Endothelial cell of umbilical vein (primary cell): ENCODE measurements at regions not wholly inside any gene's neighbourhood (a gene's known extent, or its start where the extent isn't known, plus 50 kb on each side); places are given as distances from the start of the nearest gene placed in this dataset.

Experiments
- BruUV-seq: library from RNA; stranded (reverse); fragments of 400-500 nt; replicated peaks from 2 replicates; lab custom pipeline; 2021; lab: Mats Ljungman, UMichigan
- CTCF ChIA-PET: fragments of 300-600, 350-600 bp; sonication (Branson Sonifier 250); formaldehyde crosslinking; loops from one replicate; lab custom pipeline; 2021; ENCODE audit warnings: antibody characterized with exemption, inconsistent platforms; lab: Charles Lee
- POLR2A ChIA-PET: fragments of 300-600, 350-600 bp; sonication (Branson Sonifier 250); formaldehyde crosslinking; loops from one replicate; lab custom pipeline; 2021; ENCODE audit warnings: antibody characterized with exemption, inconsistent platforms; lab: Charles Lee
- DNase-seq: peaks from one replicate; pipeline ENCODE4 v3.0.0-alpha.2; 2011; ENCODE audit warnings: low read depth, low spot score
- FAIRE-seq: peaks from 2 replicates; lab custom pipeline; 2011; peaks lifted over from hg19 to GRCh38; lab: Jason Lieb, UNC
- H2AFZ ChIP-seq: 2 replicates; pipeline ENCODE4 v1.6.0; 2012; ENCODE audit warnings: low read depth, low read length, control low read depth, inconsistent platforms
- H3K27ac ChIP-seq: 2 replicates; pipeline ENCODE4 v1.5.1; 2011; ENCODE audit warnings: low read depth, mild to moderate bottlenecking, control low read depth, low read length, moderate library complexity; ENCODE audit not compliant: insufficient read depth
- H3K27me3 ChIP-seq, 2 experiments: 2 replicates each; pipeline versions ENCODE4 v1.6.0 to v1.6.1; 2011; ENCODE audit warnings: low read length in 2 of 2, mixed read lengths in 1 of 2; ENCODE audit not compliant: control insufficient read depth in 2 of 2, insufficient read depth in 2 of 2
- H3K36me3 ChIP-seq, 2 experiments: 2 replicates in 1 of 2; 3 replicates in 1 of 2; pipeline ENCODE4 v1.5.1; 2011; ENCODE audit warnings: low read length in 2 of 2, mild to moderate bottlenecking in 1 of 2, moderate library complexity in 1 of 2; ENCODE audit not compliant: control insufficient read depth in 2 of 2, insufficient read depth in 2 of 2; ENCODE audit errors: extremely low read depth in 1 of 2
- H3K4me1 ChIP-seq: 3 replicates; pipeline ENCODE4 v1.5.1; 2011; ENCODE audit warnings: mild to moderate bottlenecking, low read length; ENCODE audit not compliant: control insufficient read depth, insufficient read depth; ENCODE audit errors: extremely low read depth
- H3K4me2 ChIP-seq: 2 replicates; pipeline ENCODE4 v1.6.1; 2011; ENCODE audit warnings: low read length, control low read depth, mixed read lengths; ENCODE audit not compliant: insufficient read depth
- H3K4me3 ChIP-seq, 3 experiments: fragments of 200-600 bp in 1 of 3; sonication (generic), shearing (Covaris generic) in 1 of 3; replicated peaks in 1 of 3; 2 replicates each; pipeline ENCODE4 v1.5.1; 2011 to 2016; ENCODE audit warnings: control low read depth in 3 of 3, low read length in 3 of 3, mild to moderate bottlenecking in 2 of 3, inconsistent platforms in 1 of 3, low read depth in 1 of 3, moderate library complexity in 1 of 3; ENCODE audit not compliant: insufficient read depth in 1 of 3
- H3K79me2 ChIP-seq: 2 replicates; pipeline ENCODE4 v1.6.0; 2012; ENCODE audit warnings: low read length, inconsistent platforms; ENCODE audit not compliant: control insufficient read depth, insufficient read depth
- H3K9ac ChIP-seq: replicated peaks from 2 replicates; pipeline ENCODE3; 2011; ENCODE audit warnings: low read length, control low read depth; ENCODE audit not compliant: insufficient read depth; ENCODE audit errors: extremely low read depth
- H3K9me1 ChIP-seq: replicated peaks from 3 replicates; pipeline ENCODE4 v1.6.0; 2011; ENCODE audit warnings: mild to moderate bottlenecking, low read length; ENCODE audit not compliant: control insufficient read depth, insufficient read depth; ENCODE audit errors: extremely low read depth
- H3K9me3 ChIP-seq: replicated peaks from 2 replicates; pipeline ENCODE4 v1.5.1; 2012; ENCODE audit warnings: low read length, inconsistent platforms; ENCODE audit not compliant: control insufficient read depth, insufficient read depth
- H4K20me1 ChIP-seq: replicated peaks from 2 replicates; pipeline ENCODE3; 2011; ENCODE audit warnings: mild to moderate bottlenecking, low read length; ENCODE audit not compliant: control insufficient read depth, insufficient read depth; ENCODE audit errors: extremely low read depth
- EZH2 ChIP-seq: IDR thresholded peaks from 2 replicates; pipeline ENCODE4 v1.6.1; 2012; ENCODE audit warnings: borderline replicate concordance, low read depth, mild to moderate bottlenecking, moderate library complexity, low read length, inconsistent platforms; ENCODE audit not compliant: severe bottlenecking
- FOS ChIP-seq: IDR thresholded peaks from 2 replicates; pipeline ENCODE4 v1.6.1; 2011; ENCODE audit warnings: mild to moderate bottlenecking, low read length, moderate library complexity, borderline replicate concordance; ENCODE audit not compliant: insufficient read depth
- GATA2 ChIP-seq: IDR thresholded peaks from 2 replicates; pipeline ENCODE4 v1.7.0; 2011; ENCODE audit warnings: low read depth, mild to moderate bottlenecking, moderate library complexity, mixed read lengths, low read length; ENCODE audit not compliant: insufficient read length, insufficient read depth
- JUN ChIP-seq: IDR thresholded peaks from 2 replicates; pipeline ENCODE4 v1.6.1; 2011; ENCODE audit warnings: borderline replicate concordance, low read depth; ENCODE audit not compliant: insufficient read length, insufficient read depth
- MAX ChIP-seq: IDR thresholded peaks from 2 replicates; pipeline ENCODE4 v1.6.1; 2011; ENCODE audit not compliant: insufficient read depth, insufficient read length
- MYC ChIP-seq: IDR thresholded peaks from one replicate; pipeline ENCODE4 v1.6.1; 2011; ENCODE audit warnings: mild to moderate bottlenecking, low read depth, low read length
- POLR2A ChIP-seq: IDR thresholded peaks from 2 replicates; pipeline ENCODE4 v1.6.1; 2012; ENCODE audit warnings: low read depth, mild to moderate bottlenecking, control low read depth, low read length
- POLR2AphosphoS5 ChIP-seq: IDR thresholded peaks from 2 replicates; pipeline ENCODE4 v1.6.1; 2012; ENCODE audit warnings: low read depth, mild to moderate bottlenecking, control low read depth, low read length, moderate library complexity; ENCODE audit not compliant: insufficient read depth
- dilution Hi-C: fragments of 300-500 bp; cut with MboI; formaldehyde crosslinking; loops from one replicate; pipeline ENCODE4 v1.15.0; 2019; ENCODE audit warnings: low sequenced_read_pairs; ENCODE audit not compliant: extremely low pct_ligation_motif_present
- intact Hi-C: fragments of 100-400 bp; cut with micrococcal nuclease; formaldehyde crosslinking; loops from one replicate; pipeline ENCODE4 v1.10.0; 2022
- TF ChIP-seq, protein P1 (sequence below), 2 donors: IDR thresholded peaks; 1 replicate in 1 of 2; 2 replicates in 1 of 2; pipeline ENCODE4 v1.5.1; 2011; ENCODE audit warnings: low read length in 2 of 2, mild to moderate bottlenecking in 2 of 2, moderate library complexity in 2 of 2, control low read depth in 1 of 2, inconsistent platforms in 1 of 2, low read depth in 1 of 2; ENCODE audit not compliant: insufficient read depth in 1 of 2; ENCODE audit errors: extremely low read depth in 1 of 2

DNA sequence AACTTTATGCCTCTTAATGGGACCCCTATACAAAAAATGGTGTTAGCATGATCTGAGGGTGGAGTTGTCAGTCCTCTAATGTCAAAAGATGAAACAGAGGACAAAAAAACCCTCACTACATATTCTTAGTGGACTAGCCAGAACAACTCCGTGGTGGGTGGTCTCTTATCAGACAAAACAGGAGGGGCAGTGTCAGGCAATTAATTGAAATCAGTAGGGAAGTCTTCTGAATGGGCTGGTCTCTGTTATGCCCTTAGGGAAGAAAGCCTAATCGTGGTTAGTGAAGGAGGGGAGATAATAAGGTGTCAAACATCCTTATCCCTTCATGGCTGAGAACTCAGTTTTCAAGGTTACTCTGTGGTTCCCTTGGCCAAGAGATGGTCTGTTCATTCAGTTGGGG, 909.4 kb downstream of the GRID1 start:
- TF ChIP-seq FOS (no peak), GATA2 (no peak), MYC (no peak), MAX (no peak), POLR2A (no peak), EZH2 (no peak), POLR2AphosphoS5 (no peak), JUN (no peak)
- TF ChIP-seq, protein P1, sequence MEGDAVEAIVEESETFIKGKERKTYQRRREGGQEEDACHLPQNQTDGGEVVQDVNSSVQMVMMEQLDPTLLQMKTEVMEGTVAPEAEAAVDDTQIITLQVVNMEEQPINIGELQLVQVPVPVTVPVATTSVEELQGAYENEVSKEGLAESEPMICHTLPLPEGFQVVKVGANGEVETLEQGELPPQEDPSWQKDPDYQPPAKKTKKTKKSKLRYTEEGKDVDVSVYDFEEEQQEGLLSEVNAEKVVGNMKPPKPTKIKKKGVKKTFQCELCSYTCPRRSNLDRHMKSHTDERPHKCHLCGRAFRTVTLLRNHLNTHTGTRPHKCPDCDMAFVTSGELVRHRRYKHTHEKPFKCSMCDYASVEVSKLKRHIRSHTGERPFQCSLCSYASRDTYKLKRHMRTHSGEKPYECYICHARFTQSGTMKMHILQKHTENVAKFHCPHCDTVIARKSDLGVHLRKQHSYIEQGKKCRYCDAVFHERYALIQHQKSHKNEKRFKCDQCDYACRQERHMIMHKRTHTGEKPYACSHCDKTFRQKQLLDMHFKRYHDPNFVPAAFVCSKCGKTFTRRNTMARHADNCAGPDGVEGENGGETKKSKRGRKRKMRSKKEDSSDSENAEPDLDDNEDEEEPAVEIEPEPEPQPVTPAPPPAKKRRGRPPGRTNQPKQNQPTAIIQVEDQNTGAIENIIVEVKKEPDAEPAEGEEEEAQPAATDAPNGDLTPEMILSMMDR (IDR thresholded peaks at IDR 0.05; ENCODE audit: extremely low read depth in 1 of 2, insufficient read depth in 1 of 2, low read depth in 1 of 2, low read length in 2 of 2) = no peak
- H2AFZ ChIP-seq = no peak overlapping the region
- H3K4me1 ChIP-seq = no peaks in the 10 kb centered on the region
- H3K36me3 ChIP-seq = no peaks in the 10 kb centered on the region
- ChIA-PET CTCF (no interaction called here), POLR2A (no interaction called here)
- DNase-seq = no peak
- H3K9me3 ChIP-seq = peaks cover 7% of the 10 kb centered on the region
- dilution Hi-C loops (no loop called here), intact Hi-C loops (no loop called here)
- H3K9me1 ChIP-seq = no peaks in the 10 kb centered on the region
- no peak overlapping the region for H3K9ac ChIP-seq
- no peak for FAIRE-seq
- no peaks in the 10 kb centered on the region for H3K27me3 ChIP-seq
- H3K4me3 ChIP-seq = no peak overlapping the region
- BruUV-seq = no TSS peak
- no peaks in the 10 kb centered on the region for H3K79me2 ChIP-seq
- no peak overlapping the region for H3K27ac ChIP-seq
- H4K20me1 ChIP-seq = no peaks in the 10 kb centered on the region
- no peak overlapping the region for H3K4me2 ChIP-seq
